Right lung (tissue), 2 donors: ENCODE measurements at regions not wholly inside any gene's neighbourhood (a gene's known extent, or its start where the extent isn't known, plus 50 kb on each side); places are given as distances from the start of the nearest gene placed in this dataset.
A peak's percentile ranks its signal among the peaks of the same experiment; 100 is the strongest.

Source experiments
- DNase-seq, 2 donors: peaks; one replicate each; pipeline ENCODE4 v3.0.0-alpha.2; 2013

DNA sequence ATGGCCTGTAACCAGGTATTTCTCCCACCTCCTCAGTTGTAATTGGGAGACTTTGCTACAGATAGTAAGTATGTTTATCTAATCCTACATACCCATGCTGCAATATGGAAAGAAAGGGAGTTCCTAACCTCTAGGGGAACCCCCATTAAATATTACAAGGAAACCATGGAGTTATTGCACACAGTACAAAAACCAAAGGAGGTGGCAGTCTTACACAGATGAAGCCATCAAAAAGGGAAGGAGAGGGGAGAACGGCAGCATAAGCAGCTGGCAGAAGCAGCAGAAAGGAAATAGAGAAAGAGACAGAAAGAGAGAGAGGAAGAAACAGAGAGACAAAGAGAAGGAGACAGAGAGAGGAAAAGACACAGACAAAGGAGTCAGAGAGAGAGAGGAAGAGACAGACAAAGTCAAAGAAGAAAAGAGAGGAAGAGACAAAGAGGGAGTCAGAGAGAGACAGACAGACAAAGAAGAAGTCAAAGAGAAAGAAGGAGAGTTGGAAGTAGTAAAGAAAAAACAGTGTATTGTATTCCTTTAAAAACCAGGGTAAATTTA lies 142.9 kb downstream of the FASLG start:
- DNase-seq = no peak

DNA sequence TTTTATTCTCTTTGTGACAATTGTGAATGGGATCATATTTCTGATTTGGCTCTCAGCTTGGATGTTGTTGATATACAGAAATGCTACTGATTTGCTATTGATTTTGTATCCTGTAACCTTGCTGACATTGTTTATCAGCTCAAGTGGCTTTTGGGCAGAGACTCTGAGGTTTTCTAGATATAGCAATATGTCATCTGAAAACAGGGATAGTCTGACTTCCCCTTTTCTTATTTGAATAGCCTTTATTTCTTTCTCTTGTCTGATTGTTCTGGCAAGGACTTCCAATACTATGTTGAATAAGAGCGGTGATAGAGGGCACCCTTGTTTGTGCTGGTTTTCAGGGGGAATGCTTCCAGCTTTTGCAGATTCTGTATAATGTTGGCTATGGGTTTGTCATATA lies 150.8 kb downstream of the FASLG start:
- DNase-seq = no peak

DNA sequence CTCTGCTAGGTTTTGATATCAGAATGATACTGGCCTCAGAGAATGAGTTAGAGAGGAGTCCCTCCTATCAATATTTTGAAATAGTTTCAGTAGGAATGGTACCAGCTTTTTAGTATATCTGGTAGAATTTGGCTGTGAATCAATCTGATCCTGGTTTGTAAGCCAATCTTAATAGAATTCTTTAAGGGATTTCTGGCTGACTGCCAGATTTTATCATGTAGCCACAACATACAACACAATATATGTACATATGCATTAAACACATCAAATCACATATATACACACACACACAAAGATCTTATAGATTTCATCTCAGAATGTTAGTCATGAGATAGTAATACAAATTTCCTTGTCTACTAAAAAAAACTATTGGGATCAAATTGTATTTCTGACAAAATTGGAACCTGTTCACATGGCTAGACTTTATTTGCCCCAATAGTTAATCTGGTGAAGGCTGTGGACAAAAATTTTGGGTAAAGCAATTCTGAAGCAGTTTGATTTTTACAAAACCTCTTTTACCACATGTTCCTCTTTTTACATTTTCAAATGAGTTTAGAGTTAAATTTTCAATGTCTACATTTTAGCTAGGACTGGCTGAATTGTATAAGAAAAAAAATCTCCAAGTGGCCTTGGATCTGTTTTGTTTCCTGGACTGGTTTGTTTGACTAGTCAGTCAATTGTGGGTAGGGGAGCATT lies 151.7 kb downstream of the FASLG start:
- no peak for DNase-seq

DNA sequence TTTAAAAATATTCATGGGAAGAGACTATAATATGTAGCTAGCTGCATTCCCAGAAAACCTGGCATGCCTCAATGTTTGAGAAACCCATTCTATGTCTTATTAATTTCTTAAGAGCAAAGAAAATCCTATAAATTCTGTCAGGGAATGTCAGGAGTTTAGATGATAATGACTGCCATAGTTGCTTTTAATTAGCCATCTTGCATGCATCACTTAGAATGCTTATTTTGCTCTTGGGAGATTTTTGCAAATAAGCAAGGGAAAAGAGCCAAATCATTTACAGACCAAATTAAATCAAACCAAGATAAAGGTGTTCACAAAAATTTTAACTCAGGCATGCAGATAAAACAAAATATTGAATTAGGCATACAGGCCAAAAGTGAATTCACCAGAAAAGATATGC lies 152.8 kb downstream of the FASLG start:
- DNase-seq = no peak

DNA sequence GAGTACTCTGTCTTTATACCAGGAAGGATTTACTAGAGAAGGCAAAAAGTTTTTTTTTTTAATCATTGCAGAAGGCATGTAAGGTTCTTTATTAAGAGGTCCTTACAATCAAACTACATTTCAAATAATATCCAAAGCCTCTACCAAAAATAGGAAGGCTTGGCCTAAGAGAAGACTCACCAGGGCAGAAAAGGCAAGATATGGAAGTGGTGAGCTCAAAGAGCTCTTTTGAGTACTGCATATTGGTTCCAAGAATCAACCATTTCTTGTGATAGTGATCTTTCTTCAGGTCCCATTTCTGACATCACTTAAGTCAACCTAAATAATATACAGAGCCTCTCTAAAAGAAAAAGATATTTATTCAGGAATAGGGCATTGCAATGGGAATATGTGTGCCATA lies 153.2 kb downstream of the FASLG start:
- no peak for DNase-seq

DNA sequence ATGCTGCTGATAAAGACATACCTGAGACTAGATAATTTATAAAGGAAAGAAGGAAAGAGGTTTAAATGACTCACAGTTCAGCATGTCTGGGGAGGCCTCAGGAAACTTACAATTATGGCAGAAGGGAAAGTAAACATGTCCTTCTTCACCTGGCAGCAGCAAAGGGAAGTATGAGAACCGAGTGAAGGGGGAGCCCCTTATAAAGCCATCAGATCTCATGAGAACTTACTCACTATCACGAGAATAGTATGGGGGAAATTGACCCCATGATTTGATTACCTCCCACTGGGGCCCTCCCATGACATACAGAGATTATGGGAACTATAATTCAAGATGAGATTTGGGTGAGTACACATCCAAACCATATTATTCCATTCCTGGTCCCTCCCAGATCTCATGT lies 154.4 kb downstream of the FASLG start:
- no peak for DNase-seq

DNA sequence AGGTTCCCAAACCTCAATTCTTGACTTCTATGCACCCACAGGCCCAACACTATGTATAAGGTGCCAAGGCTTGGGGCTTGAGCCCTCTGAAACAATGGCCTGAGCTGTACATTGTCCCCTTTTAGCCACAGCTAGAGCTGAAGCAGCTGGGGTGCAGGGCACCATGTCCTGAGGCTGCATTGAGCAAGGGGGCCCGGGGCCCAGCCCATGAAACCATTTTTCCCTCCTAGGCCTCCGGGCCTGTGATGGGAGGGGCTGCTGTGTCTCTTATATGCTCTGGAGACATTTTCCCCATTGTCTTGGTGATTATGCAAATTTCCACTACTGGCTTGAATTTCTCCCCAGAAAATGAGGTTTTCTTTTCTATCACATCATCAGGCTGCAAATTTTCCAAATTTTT lies 155.5 kb downstream of the FASLG start:
- no peak for DNase-seq

DNA sequence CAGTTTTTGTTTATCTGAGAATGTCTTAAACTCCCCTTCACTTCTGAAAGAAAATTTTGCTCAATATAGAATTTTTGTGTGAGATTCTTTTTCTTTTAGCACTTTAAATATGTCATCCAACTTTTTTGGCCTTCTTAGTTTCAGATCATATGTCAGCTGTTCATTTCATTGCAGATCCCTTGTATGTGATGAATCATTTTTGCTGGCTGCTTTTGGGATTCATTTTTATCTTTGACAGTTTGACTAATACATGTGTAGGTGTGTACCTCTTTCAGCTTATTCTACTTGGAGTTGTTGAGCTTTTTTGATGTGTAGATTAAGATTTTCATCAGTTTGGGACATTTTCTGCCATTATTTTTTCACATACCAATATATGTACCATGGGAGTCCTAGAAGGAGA lies 156.8 kb downstream of the FASLG start:
- no peak for DNase-seq

DNA sequence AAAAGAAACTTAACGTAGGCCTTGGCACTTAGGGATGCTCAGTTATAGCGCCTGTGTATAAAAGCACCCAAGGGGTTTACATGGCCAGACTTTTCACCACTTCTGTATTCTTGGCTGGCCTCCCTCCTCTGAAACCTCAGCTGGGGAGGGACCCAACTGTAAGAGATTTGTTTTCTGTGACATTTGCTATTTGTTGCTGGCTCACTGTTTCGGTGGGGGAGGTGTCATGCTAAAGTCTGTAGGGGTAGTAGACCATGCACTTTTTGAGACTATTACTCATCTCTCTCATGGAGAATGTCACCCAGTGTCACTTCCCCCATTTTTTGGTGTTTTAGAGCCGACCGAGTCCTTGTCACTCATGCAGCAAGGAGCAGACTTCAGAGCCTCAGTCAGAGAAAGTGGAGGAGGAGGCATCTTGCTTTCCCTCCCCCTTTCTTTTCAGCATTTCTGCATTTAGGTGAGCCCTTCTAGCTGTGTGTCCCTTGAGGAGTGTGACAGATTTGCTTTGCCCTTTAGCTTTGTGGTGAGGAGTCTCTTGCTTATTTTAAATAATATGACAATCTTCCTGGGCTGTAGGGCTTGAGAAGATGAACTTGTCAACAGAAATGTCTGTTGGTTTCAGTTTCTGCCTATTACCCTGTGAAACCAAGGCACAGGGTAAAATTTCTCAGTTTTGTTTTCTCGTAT lies 160.1 kb downstream of the FASLG start:
- DNase-seq = no peak

DNA sequence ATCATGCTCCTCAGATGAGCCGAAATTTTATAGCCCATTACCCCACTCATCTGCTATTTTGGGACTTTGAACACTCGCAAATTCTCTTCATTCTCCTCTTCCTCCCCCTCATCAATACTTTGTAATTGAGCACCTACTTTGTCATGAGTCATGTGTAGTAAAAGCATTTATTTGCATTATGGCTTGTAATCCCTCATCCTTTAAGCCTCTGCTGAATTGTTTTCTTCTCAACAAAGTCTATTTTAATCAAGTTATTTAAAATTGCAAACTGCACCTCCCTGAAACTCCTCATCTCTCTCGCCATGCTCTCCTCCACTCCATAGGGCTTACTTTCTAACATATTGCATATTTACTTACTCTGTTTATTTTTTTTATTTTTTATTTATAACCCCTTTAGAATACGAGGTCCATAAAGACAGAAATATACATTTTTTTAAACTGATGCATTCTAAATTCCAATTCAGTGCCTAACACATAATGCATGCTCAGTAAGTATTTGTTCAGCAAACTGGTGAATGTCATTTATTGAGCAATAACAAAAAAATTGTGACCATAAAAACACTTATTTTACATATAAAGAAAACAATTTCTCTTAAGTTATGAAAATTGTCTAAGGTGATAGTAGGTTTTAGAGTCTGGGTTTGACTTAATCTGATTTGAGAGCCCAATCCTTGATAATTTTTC lies 161.7 kb downstream of the FASLG start:
- DNase-seq = no peak

DNA sequence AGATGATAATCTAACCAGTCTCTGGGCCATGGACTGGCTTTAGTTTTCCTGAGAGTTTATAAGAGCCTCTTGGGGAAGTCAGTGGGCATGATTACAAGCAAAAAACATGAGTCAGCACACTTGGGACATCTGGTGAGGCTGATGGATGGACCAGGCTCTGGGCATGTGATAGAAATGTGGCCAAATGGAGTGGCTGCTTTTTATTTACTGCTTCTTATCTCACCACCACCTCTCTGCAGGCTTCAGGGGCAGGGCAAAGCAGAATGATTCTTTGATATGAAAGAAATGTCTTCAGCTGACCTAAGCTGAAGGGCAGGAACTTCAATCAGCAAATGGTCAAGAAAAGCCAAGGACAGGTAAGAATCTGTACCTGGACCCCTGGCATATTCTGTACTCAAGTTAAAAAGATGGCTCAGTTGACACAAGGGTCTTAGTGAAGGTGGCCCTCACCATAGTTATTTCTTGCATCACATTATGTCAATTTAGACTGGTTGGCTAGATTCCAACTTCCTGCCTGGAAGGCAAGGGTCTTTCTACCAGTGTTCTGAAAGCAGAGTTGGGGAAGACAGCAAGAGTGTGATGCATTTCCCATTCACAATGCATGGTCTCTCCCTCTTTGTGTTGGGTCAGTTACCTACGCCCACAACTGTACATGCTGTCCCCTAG lies 162.8 kb downstream of the FASLG start:
- DNase-seq = no peak

DNA sequence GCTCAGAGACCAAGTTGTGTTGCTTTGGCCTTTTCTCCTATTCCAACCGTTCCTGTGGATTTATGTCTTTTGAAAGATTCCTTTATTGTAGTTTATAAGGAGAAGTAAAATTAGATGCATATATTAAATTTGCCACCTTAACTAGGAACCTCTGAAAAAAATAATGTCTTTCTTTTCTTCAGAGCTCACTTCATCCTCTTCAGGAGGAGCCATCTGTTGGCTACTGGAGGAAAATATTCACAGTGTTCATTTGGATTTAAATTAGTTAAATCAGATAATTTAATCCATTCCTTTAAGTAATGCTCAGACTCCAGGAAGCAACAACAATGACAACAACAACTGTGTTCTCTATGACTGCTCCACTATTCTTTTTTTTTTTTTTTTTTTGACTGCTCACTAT lies 164.0 kb downstream of the FASLG start:
- no peak for DNase-seq

DNA sequence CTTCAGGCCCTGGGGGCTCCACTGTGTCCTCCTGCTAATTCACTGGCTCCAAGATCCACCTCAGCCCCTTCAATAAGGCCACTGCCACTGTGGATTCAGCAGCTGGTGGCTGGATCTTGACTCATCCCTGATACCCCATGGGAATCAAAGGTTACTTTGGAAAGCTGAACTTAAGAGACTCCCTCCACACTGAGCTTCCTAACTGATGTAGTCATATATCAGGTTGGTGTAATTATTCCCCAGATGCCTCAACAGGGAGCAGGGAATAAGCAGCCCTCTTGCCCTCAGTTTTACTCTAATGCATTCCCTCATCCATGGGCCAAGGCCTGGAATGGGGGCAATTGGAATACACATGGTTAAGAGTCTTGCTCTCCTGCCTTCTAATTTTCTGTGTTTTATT lies 164.6 kb downstream of the FASLG start:
- DNase-seq = no peak

DNA sequence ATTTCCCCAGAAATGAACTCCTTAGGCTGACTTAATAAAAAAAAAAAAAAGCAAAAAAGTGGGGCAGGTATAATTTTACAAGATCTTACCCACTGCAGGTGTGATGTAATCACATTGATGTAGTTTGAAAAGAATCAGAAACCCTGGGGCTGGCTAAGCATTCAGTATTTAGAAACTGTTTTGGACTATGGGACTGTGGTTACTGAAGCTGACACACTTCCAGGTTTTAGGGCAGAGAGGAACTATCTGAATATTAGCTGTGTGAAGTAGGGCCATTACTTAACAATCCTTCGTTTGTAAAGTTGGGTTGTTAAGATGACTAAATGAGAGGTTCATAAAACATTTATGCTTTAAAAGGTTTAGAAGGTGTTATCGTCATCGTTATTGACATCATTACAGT lies 165.3 kb downstream of the FASLG start:
- DNase-seq = no peak

DNA sequence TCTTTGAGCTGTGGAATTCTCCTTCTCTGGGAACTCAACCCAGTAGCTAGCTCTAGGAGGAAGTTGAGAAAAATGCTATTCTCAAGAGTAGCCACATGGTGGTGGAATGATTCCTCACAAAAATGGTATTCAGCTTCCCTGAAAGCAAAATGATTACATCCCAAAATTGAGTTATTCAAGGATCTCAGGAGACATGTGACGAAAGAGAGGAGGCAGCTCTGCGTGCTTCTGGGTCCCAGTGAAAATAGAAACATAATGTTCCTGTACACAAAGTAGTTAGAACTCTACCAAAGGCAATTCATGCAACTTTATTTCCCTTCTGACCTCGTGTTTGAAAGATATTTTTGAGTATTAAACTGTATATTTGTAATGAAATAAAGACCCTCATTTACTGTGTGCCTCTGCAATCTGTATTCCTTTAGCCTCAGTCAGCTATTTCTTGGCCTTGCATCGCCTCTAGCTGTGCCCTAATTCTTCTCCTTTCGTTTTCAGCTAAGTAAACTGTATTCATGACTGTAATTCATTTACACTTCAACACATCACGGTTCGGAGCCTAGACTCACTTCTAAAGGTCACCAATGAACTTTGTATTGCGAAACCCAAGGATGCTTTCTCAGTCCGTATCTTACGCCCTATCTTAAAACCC lies 167.3 kb downstream of the FASLG start:
- peak; percentile 63 to 73 for DNase-seq

DNA sequence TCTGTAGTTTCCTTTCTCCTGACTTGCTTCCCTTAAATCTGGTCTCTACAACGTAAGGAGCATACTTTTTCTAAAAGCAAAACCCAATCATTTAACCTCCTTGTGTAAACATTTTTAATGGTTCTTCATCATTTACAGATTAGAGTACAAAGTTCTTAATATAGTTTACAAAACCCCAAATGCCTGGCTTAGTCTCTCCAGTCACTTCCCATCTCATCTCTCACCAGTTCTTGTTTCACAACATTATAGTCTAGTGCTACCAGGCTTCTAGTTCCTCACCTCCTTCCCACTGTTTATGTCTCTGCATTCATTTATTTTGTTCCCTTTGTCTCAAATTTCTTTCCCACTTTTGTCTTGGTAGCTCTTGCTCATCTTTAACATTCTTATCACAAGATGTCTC lies 168.4 kb downstream of the FASLG start:
- no peak for DNase-seq

DNA sequence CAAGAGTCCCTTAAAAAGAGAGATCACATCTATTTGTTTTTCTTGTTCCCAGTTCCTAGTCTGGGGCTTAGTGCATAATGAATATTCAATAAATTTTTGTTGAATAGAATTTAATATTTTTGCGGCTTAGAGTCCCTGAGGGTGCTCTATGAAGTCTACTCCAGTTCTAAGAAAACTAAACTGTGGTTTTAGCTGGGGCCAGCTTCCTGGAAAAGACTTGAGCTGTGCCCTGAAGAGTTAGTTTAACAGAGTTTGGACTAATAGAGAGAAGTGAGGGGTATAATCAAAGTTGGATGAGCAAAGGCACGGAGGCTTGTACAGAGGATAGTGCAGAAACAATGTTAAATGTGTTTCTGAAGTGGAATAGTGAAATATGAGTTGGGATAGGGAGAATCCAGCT lies 168.9 kb downstream of the FASLG start:
- DNase-seq = no peak

DNA sequence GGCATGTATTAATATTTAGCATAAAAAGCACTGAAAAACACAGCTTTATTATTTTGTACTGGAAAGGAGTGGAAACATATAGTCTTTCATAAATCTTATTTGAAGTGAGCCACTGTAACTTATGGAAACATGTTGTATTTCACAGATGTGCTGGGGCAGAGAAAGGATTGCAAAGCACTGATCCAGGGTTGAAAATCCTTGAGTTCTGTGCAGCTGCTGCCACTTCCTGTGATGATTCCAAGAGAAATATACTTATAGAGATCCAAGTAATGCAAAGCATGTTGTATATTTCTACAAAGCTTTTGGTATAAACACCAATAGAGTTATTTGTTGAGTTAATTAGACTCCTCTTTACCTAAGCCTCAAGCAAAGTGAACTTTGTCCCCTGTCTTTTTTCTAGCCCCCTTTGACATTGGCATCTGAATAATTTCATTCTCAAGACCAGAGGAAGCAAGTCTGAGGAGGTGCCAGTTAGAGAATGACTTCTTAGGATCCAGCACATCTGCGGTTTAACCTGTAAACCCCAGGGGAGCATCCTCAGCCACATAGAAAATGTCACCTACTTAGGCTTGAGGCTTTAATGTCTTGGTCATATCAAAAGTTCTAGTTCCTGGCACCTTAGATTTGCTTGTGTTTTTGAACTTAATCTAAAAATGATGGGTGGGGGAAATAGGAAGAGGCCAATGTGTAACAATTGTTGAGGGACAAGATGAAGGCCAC lies 173.3 kb downstream of the FASLG start:
- DNase-seq = no peak

DNA sequence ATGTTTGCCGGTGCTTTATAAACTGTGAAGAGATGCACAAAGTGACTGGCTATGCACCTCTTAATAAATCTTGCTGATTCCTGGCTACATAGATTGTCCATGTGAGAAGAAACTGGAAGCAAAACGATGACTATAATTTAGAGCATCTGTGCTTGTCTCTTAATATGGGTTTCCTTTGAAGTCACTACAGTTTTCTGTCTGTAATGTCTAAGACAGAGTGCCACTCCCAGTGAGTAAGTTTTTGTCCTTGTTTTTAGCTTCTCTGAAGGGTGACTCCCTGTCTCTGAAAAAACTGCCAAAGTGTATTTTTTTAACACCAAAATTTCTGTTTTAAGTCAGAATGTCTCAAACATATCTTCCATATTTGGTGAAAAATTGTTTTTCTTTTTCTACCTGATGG lies 175.1 kb downstream of the FASLG start:
- DNase-seq = no peak

DNA sequence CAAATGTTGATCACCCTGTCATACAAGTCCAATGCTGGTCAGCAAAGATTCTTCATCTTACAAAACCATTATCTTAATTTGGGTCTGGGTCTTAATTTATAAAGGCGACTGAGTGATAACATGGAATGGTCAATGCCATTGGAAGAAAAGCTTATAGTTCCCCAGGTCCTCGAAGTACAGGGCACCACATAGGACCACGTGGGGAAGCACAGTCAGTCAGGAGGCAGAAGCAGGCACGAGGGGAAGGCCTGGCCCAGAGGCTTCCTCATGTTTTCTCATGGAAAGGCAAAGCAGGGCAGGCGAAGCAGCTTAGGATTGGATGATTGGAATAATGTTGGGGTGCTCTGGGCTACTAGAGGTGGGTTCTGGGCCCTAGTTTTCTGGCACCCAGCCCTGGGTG lies 175.7 kb downstream of the FASLG start:
- DNase-seq = no peak

DNA sequence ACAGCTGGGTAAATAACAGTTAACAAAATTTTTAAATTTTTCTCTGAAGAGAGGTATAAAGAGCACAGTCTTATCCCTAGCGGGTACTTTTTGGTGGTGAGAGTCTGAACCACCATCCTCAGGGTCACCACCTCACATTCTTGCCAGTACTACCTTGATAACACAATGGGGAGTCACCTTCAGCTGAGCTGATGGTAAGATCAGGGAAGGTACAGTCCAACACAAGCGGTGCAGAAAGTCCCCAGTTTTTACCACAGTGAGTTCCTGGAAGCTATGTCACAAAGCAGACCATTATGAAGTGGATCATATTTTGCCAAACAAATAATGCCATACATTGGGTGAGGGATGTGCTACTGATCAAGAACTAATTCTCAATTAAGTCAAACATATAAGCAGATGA lies 176.9 kb downstream of the FASLG start:
- no peak for DNase-seq
